Medulla oblongata (tissue), 1 donor: ENCODE measurements at regions not wholly inside any gene's neighbourhood (a gene's known extent, or its start where the extent isn't known, plus 50 kb on each side); places are given as distances from the start of the nearest gene placed in this dataset.
"Not testable (repeated sequence)": the region's sequence is repeated elsewhere in the genome, so short reads cannot be mapped to it uniquely, and the experiment has no call there.

Experiments
- DNase-seq: peaks from one replicate; pipeline ENCODE4 v3.0.0-alpha.2; 2015; ENCODE audit errors: extremely low spot score

- no peak for DNase-seq
Observed at GRCh38 chr7:113392841-113393540, 274.6 kb upstream of the SMIM30 start.

GRCh38 chr7:113392421-113392820, 274.1 kb upstream of the SMIM30 start:
- DNase-seq = no peak

GRCh38 chr7:113389112-113389646, 270.8 kb upstream of the SMIM30 start:
- DNase-seq = no peak

GRCh38 chr7:113383638-113384037, 265.3 kb upstream of the SMIM30 start:
- no peak for DNase-seq

GRCh38 chr7:113379746-113380145, 261.4 kb upstream of the SMIM30 start:
- DNase-seq = no peak

- DNase-seq = no peak
Observed at GRCh38 chr7:113374955-113375354, 256.6 kb upstream of the SMIM30 start.

GRCh38 chr7:113373863-113374262, 255.5 kb upstream of the SMIM30 start:
- DNase-seq = no peak

- DNase-seq = no peak
Observed at GRCh38 chr7:113371416-113372043, 253.2 kb upstream of the SMIM30 start.

GRCh38 chr7:113370910-113371309, 252.6 kb upstream of the SMIM30 start:
- no peak for DNase-seq

- no peak for DNase-seq
Observed at GRCh38 chr7:113368256-113368655, 249.9 kb upstream of the SMIM30 start.

- DNase-seq = no peak
Observed at GRCh38 chr7:113367041-113367586, 248.8 kb upstream of the SMIM30 start.

GRCh38 chr7:113366122-113366521, 247.8 kb upstream of the SMIM30 start:
- DNase-seq = no peak

- DNase-seq = no peak
Observed at GRCh38 chr7:113349339-113349738, 231.0 kb upstream of the SMIM30 start.

- DNase-seq = no peak
Observed at GRCh38 chr7:113339661-113340060, 221.3 kb upstream of the SMIM30 start.

GRCh38 chr7:113338071-113338696, 219.8 kb upstream of the SMIM30 start:
- no peak for DNase-seq

GRCh38 chr7:113336838-113337237, 218.5 kb upstream of the SMIM30 start:
- DNase-seq = not testable (repeated sequence)

- no peak for DNase-seq
Observed at GRCh38 chr7:113331155-113331898, 213.0 kb upstream of the SMIM30 start.

- no peak for DNase-seq
Observed at GRCh38 chr7:113321201-113321600, 202.8 kb upstream of the SMIM30 start.

- DNase-seq = no peak
Observed at GRCh38 chr7:113320419-113320818, 202.1 kb upstream of the SMIM30 start.

- DNase-seq = no peak
Observed at GRCh38 chr7:113314594-113314993, 196.2 kb upstream of the SMIM30 start.

GRCh38 chr7:113308399-113308798, 190.0 kb upstream of the SMIM30 start:
- no peak for DNase-seq

GRCh38 chr7:113307147-113307546, 188.8 kb upstream of the SMIM30 start:
- DNase-seq = no peak
